ENCODE measurements at regions not wholly inside any gene's neighbourhood (a gene's known extent, or its start where the extent isn't known, plus 50 kb on each side); places are given as distances from the start of the nearest gene placed in this dataset.

DNA sequence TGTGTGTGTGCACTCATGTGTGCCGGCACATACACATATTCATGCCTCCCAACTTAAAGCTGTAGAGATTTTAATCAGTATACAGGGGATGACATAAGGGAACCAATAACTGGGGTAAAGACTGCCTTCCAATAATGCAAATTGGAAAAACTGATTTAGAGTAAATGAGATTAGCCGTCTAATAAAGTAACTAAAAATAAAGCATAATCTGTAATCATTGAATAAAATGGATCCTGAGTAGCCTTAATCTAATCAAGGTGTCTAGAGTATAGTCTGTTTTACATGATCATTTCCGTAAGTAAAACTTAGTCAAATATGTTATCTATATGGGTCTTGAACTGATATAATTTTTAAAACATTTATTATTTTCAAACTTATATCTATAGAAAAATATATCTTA is 925.8 kb downstream of the FSTL5 start:
- TF ChIP-seq, protein P1, sequence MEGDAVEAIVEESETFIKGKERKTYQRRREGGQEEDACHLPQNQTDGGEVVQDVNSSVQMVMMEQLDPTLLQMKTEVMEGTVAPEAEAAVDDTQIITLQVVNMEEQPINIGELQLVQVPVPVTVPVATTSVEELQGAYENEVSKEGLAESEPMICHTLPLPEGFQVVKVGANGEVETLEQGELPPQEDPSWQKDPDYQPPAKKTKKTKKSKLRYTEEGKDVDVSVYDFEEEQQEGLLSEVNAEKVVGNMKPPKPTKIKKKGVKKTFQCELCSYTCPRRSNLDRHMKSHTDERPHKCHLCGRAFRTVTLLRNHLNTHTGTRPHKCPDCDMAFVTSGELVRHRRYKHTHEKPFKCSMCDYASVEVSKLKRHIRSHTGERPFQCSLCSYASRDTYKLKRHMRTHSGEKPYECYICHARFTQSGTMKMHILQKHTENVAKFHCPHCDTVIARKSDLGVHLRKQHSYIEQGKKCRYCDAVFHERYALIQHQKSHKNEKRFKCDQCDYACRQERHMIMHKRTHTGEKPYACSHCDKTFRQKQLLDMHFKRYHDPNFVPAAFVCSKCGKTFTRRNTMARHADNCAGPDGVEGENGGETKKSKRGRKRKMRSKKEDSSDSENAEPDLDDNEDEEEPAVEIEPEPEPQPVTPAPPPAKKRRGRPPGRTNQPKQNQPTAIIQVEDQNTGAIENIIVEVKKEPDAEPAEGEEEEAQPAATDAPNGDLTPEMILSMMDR (IDR thresholded peaks at IDR 0.05; ENCODE audit: borderline replicate concordance, insufficient read depth, low read depth, low read length) = no peak
- H3K4me3 ChIP-seq (ENCODE audit: low read depth, low read length) = no peak overlapping the region

GRCh38 chr4:161237495-161237894 is 926.3 kb downstream of the FSTL5 start:
- no peak overlapping the region for H3K4me3 ChIP-seq (ENCODE audit: low read depth, low read length)
- TF ChIP-seq, protein P1 (IDR thresholded peaks at IDR 0.05; ENCODE audit: borderline replicate concordance, insufficient read depth, low read depth, low read length) = no peak

DNA sequence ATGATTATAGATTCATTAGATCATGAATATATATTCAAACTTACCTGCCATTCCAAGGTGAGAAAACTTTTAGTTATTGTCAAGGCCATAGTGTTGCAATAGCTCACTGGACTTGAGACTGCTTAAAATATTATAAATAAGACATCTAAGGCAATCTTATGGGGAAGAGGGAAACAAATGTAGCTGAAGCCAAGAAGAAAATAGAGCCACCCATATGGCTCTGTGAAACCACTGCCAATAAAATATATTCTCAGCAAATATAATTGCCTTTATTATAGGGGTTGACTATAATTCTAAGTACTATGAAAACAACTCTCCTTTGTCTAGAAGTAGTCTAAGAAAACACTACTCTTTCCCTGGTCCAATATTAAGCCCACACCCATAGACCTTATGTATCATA is 938.5 kb downstream of the FSTL5 start:
- TF ChIP-seq, protein P1 (IDR thresholded peaks at IDR 0.05; ENCODE audit: borderline replicate concordance, insufficient read depth, low read depth, low read length) = no peak
- no peak overlapping the region for H3K4me3 ChIP-seq (ENCODE audit: low read depth, low read length)

GRCh38 chr4:161222889-161223288 is 940.9 kb downstream of the FSTL5 start:
- TF ChIP-seq, protein P1 (IDR thresholded peaks at IDR 0.05; ENCODE audit: borderline replicate concordance, insufficient read depth, low read depth, low read length) = no peak
- no peak overlapping the region for H3K4me3 ChIP-seq (ENCODE audit: low read depth, low read length)

GRCh38 chr4:161208564-161208963 is 955.2 kb downstream of the FSTL5 start:
- TF ChIP-seq, protein P1 (IDR thresholded peaks at IDR 0.05; ENCODE audit: borderline replicate concordance, insufficient read depth, low read depth, low read length) = no peak

DNA sequence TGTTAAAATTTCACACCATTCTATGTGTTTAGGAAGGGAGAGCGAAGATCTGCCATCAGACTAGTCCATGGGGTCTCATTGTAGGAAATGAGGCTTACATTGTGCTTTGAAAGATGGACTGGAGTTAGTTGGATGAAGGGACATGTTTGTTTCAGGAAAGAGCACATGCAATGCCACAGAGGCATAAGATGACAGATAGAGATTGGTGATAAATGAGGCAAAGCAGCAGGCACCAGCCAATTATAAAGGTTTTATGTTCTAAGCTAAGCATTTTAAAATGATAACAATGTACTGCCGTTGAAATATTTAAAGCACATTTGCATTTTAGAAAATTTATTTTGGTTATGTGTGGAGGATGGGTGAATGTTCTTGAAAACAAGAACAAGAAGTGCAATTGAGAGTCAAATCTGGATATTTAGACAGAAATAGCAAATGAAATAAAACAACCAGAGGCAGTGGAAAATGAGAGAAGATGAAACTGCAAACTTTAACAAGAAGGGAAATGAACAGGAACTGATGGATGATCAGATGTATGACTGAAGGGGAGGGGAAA is 957.2 kb downstream of the FSTL5 start:
- TF ChIP-seq, protein P1 (IDR thresholded peaks at IDR 0.05; ENCODE audit: borderline replicate concordance, insufficient read depth, low read depth, low read length) = no peak

More at GRCh38 chr4:161208564-161208963, 955.2 kb downstream of the FSTL5 start:
- no peak overlapping the region for H3K4me3 ChIP-seq (ENCODE audit: low read depth, low read length)

DNA sequence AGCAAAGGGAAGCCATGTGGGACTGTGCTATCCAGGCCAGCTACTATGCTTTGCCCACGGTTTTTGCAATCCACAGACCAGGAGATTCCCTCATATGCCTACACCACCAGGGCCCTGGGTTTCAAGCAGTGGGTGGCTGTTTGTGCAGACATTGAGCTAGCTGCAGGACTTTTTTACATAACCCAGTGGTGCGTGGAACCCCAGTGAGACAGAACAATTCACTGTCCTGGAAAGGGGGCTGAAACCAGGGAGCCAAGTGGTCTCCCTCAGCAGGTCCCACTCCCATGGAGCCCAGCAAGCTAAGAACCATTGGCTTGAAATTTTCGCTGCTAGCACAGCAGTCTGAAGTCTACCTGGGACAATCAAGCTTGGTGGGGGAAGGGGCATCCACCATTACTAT is 959.9 kb downstream of the FSTL5 start:
- TF ChIP-seq, protein P1 (IDR thresholded peaks at IDR 0.05; ENCODE audit: borderline replicate concordance, insufficient read depth, low read depth, low read length) = no peak
- H3K4me3 ChIP-seq (ENCODE audit: low read depth, low read length) = no peak overlapping the region

More for the DNA sequence above, 957.2 kb downstream of the FSTL5 start:
- H3K4me3 ChIP-seq (ENCODE audit: low read depth, low read length) = no peak overlapping the region

Data from GM12875 (cell line).